ENCODE measurements at regions not wholly inside any gene's neighbourhood (a gene's known extent, or its start where the extent isn't known, plus 50 kb on each side); places are given as distances from the start of the nearest gene placed in this dataset.

DNA sequence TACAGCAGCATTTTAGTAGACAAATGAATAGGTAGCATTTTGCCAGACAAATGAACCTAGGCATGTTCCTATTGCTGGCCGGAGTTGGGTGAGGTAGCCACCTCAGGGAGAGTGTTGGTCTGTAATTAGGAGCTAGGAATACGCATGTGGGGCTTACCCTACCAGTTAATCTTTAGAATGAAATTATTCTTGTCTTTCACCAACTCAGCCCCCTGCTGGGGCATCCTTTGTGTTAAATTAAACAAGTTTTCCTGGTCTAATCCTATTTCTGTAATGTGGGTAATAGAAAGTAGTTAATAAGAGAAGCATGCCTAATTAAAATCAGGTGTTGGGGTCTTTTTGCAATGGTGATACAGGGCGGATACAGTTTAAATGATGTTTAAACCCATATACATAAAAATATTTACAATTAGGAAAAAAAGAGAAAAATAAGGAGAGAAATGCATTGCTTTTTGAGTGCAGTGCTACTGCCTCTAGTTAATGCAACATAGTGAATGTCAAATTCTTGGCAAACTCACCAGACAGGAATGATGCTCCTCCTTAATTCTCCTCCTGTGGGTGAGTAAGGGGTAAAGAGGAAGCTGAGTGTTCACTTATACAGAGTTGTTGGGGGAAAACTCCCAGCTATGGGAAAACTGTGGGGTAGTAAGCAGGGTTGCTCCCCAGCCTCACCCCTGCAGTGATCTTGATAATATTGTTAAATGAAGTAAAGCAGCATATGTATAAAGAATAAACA lies 276.4 kb upstream of the EDNRB start:
- no peak for TF ChIP-seq EZH2 (IDR thresholded peaks at IDR 0.05)
- TF ChIP-seq POLR2AphosphoS5 (IDR thresholded peaks at IDR 0.05; ENCODE audit: borderline replicate concordance, low read depth, low read length), result no peak
